ENCODE measurements at regions not wholly inside any gene's neighbourhood (a gene's known extent, or its start where the extent isn't known, plus 50 kb on each side); places are given as distances from the start of the nearest gene placed in this dataset.

- DNase-seq, result no peak
These were observed 117.5 kb upstream of the ZNF521 start for GRCh38 chr18:25469489-25469888.

GRCh38 chr18:25467226-25467987 lies 115.4 kb upstream of the ZNF521 start:
- DNase-seq, result no peak

- DNase-seq, result no peak
These were observed 113.3 kb upstream of the ZNF521 start for GRCh38 chr18:25465152-25465732.

GRCh38 chr18:25464227-25464626 lies 112.3 kb upstream of the ZNF521 start:
- no peak for DNase-seq

- DNase-seq, result no peak
These were observed 111.8 kb upstream of the ZNF521 start for GRCh38 chr18:25463726-25464125.

- DNase-seq, result no peak
These were observed 107.8 kb upstream of the ZNF521 start for GRCh38 chr18:25459814-25460213.

GRCh38 chr18:25457601-25458000 lies 105.6 kb upstream of the ZNF521 start:
- DNase-seq, result no peak

- DNase-seq, result no peak
These were observed 105.2 kb upstream of the ZNF521 start for GRCh38 chr18:25457126-25457525.

- DNase-seq, result no peak
These were observed 104.5 kb upstream of the ZNF521 start for GRCh38 chr18:25456334-25457010.

GRCh38 chr18:25455646-25456045 lies 103.7 kb upstream of the ZNF521 start:
- no peak for DNase-seq

- no peak for DNase-seq
These were observed 103.2 kb upstream of the ZNF521 start for GRCh38 chr18:25455159-25455558.

- DNase-seq, result no peak
These were observed 102.8 kb upstream of the ZNF521 start for GRCh38 chr18:25454730-25455129.

GRCh38 chr18:25454270-25454659 lies 102.3 kb upstream of the ZNF521 start:
- DNase-seq, result no peak

- no peak for DNase-seq
These were observed 101.7 kb upstream of the ZNF521 start for GRCh38 chr18:25453556-25454269.

GRCh38 chr18:25451077-25451658 lies 99.2 kb upstream of the ZNF521 start:
- no peak for DNase-seq

- no peak for DNase-seq
These were observed 97.1 kb upstream of the ZNF521 start for GRCh38 chr18:25449046-25449445.

- no peak for DNase-seq
These were observed 95.0 kb upstream of the ZNF521 start for GRCh38 chr18:25446972-25447371.

GRCh38 chr18:25445430-25445829 lies 93.5 kb upstream of the ZNF521 start:
- no peak for DNase-seq

GRCh38 chr18:25443776-25444175 lies 91.8 kb upstream of the ZNF521 start:
- no peak for DNase-seq

GRCh38 chr18:25435149-25435782 lies 83.3 kb upstream of the ZNF521 start:
- no peak for DNase-seq

GRCh38 chr18:25434745-25435144 lies 82.8 kb upstream of the ZNF521 start:
- DNase-seq, result no peak

GRCh38 chr18:25433590-25433989 lies 81.6 kb upstream of the ZNF521 start:
- no peak for DNase-seq

- DNase-seq, result no peak
These were observed 73.1 kb upstream of the ZNF521 start for GRCh38 chr18:25425024-25425423.
